ENCODE measurements at regions not wholly inside any gene's neighbourhood (a gene's known extent, or its start where the extent isn't known, plus 50 kb on each side); places are given as distances from the start of the nearest gene placed in this dataset.

- ChIA-PET CTCF (no interaction called here), POLR2A (ENCODE audit: low non-redundant PET) (no interaction called here)
- Histone ChIP-seq H3K27ac (ENCODE audit: low read depth, low read length, poor library complexity, severe bottlenecking) (no peak overlapping the region), H3K4me3 (ENCODE audit: low read depth, low read length, poor library complexity, severe bottlenecking) (no peak overlapping the region), H3K9me3 (ENCODE audit: low read depth, low read length, poor library complexity, severe bottlenecking) (peaks cover 6% of the 10 kb centered on the region), H3K27me3 (replicated peaks; ENCODE audit: insufficient read depth, low read depth, low read length, poor library complexity) (peaks cover 18% of the 10 kb centered on the region), H3K4me1 (ENCODE audit: insufficient read depth, low read length, poor library complexity, severe bottlenecking) (peaks cover 4% of the 10 kb centered on the region), H3K36me3 (ENCODE audit: insufficient read depth, low read length, poor library complexity, severe bottlenecking) (no peaks in the 10 kb centered on the region)
- BruUV-seq (replicated peaks) = no TSS peak
- TF ChIP-seq CTCF (conservative IDR thresholded peaks at IDR 0.05; ENCODE audit: low read depth, low read length) (no peak), EZH2 (IDR thresholded peaks at IDR 0.05; ENCODE audit: borderline replicate concordance, low read depth, low read length, poor library complexity, severe bottlenecking) (no peak)
- intact Hi-C loops (cut with micrococcal nuclease; ENCODE audit: unreplicated experiment) = no loop called here
- DNase-seq (ENCODE audit: low spot score) = no peak
Observed at GRCh38 chr4:3853388-3854035, 87.3 kb downstream of the ADRA2C start.

GRCh38 chr4:3854661-3855060 is 88.5 kb downstream of the ADRA2C start:
- no peak for DNase-seq (ENCODE audit: low spot score)
- POLR2A ChIA-PET (ENCODE audit: low non-redundant PET) = no interaction called here
- Histone ChIP-seq H3K27ac (ENCODE audit: low read depth, low read length, poor library complexity, severe bottlenecking) (no peak overlapping the region), H3K36me3 (ENCODE audit: insufficient read depth, low read length, poor library complexity, severe bottlenecking) (no peaks in the 10 kb centered on the region), H3K27me3 (replicated peaks; ENCODE audit: insufficient read depth, low read depth, low read length, poor library complexity) (peaks cover 18% of the 10 kb centered on the region), H3K4me3 (ENCODE audit: low read depth, low read length, poor library complexity, severe bottlenecking) (no peak overlapping the region), H3K4me1 (ENCODE audit: insufficient read depth, low read length, poor library complexity, severe bottlenecking) (peaks cover 4% of the 10 kb centered on the region), H3K9me3 (ENCODE audit: low read depth, low read length, poor library complexity, severe bottlenecking) (peaks cover 6% of the 10 kb centered on the region)
- intact Hi-C loops (cut with micrococcal nuclease; ENCODE audit: unreplicated experiment) = no loop called here
- TF ChIP-seq CTCF (conservative IDR thresholded peaks at IDR 0.05; ENCODE audit: low read depth, low read length) (no peak), EZH2 (IDR thresholded peaks at IDR 0.05; ENCODE audit: borderline replicate concordance, low read depth, low read length, poor library complexity, severe bottlenecking) (no peak)
- no TSS peak for BruUV-seq (replicated peaks)
- CTCF ChIA-PET = no interaction called here

GRCh38 chr4:3855646-3856045 is 89.5 kb downstream of the ADRA2C start:
- Histone ChIP-seq H3K27ac (ENCODE audit: low read depth, low read length, poor library complexity, severe bottlenecking) (no peak overlapping the region), H3K36me3 (ENCODE audit: insufficient read depth, low read length, poor library complexity, severe bottlenecking) (no peaks in the 10 kb centered on the region), H3K4me1 (ENCODE audit: insufficient read depth, low read length, poor library complexity, severe bottlenecking) (peaks cover 4% of the 10 kb centered on the region), H3K4me3 (ENCODE audit: low read depth, low read length, poor library complexity, severe bottlenecking) (no peak overlapping the region), H3K9me3 (ENCODE audit: low read depth, low read length, poor library complexity, severe bottlenecking) (no peaks in the 10 kb centered on the region), H3K27me3 (replicated peaks; ENCODE audit: insufficient read depth, low read depth, low read length, poor library complexity) (peaks cover 18% of the 10 kb centered on the region)
- no TSS peak for BruUV-seq (replicated peaks)
- POLR2A ChIA-PET (ENCODE audit: low non-redundant PET) = no interaction called here
- CTCF ChIA-PET = no interaction called here
- TF ChIP-seq EZH2 (IDR thresholded peaks at IDR 0.05; ENCODE audit: borderline replicate concordance, low read depth, low read length, poor library complexity, severe bottlenecking) = no peak
- TF ChIP-seq CTCF (conservative IDR thresholded peaks at IDR 0.05; ENCODE audit: low read depth, low read length) = no peak
- DNase-seq (ENCODE audit: low spot score) = no peak
- intact Hi-C loops (cut with micrococcal nuclease; ENCODE audit: unreplicated experiment) = no loop called here

Measured in A673 (cell line).